Testis (tissue), 2 donors: ENCODE measurements at regions not wholly inside any gene's neighbourhood (a gene's known extent, or its start where the extent isn't known, plus 50 kb on each side); places are given as distances from the start of the nearest gene placed in this dataset.

Experiments used
- CTCF ChIP-seq, 3 experiments: fragments of 450-650 bp in 2 of 3; fragments of 200-600 bp in 1 of 3; sonication (generic) in 1 of 3; IDR thresholded peaks; one replicate each; pipeline ENCODE4 v1.5.1; 2016 to 2019; ENCODE audit warnings: antibody characterized with exemption in 3 of 3, mild to moderate bottlenecking in 2 of 3, moderate library complexity in 1 of 3
- POLR2A ChIP-seq: fragments of 450-650 bp; IDR thresholded peaks from one replicate; pipeline ENCODE4 v1.6.1; 2017; ENCODE audit warnings: antibody characterized with exemption, mild to moderate bottlenecking, moderate library complexity

- TF ChIP-seq CTCF (IDR thresholded peaks at IDR 0.05), result no peak
- TF ChIP-seq POLR2A, result no peak
Observed at GRCh38 chr9:13932528-13933267, 381.2 kb downstream of the NFIB start.
